Karpas-422 (cell line): ENCODE measurements at regions not wholly inside any gene's neighbourhood (a gene's known extent, or its start where the extent isn't known, plus 50 kb on each side); places are given as distances from the start of the nearest gene placed in this dataset.

Experiments
- DNase-seq: peaks from one replicate; pipeline ENCODE4 v3.0.0-alpha.2; 2015
- H2AFZ ChIP-seq: fragments of 200-600 bp; sonication (generic); 2 replicates; pipeline ENCODE4 v1.6.1; 2014; ENCODE audit warnings: antibody characterized with exemption, low read length, mixed read lengths
- H3K27ac ChIP-seq: fragments of 200-600 bp; sonication (generic); 2 replicates; pipeline ENCODE4 v1.5.1; 2014; ENCODE audit warnings: mild to moderate bottlenecking, low read length, moderate library complexity
- H3K27me3 ChIP-seq: fragments of 200-600 bp; sonication (generic); 2 replicates; pipeline ENCODE4 v1.6.1; 2014; ENCODE audit warnings: low read length, mixed read lengths
- H3K36me3 ChIP-seq: fragments of 200-600 bp; sonication (generic); 2 replicates; pipeline ENCODE4 v1.6.1; 2014; ENCODE audit warnings: low read length, mixed read lengths; ENCODE audit not compliant: insufficient read depth
- H3K4me1 ChIP-seq: fragments of 200-600 bp; sonication (generic); 2 replicates; pipeline ENCODE4 v1.6.1; 2014; ENCODE audit warnings: mild to moderate bottlenecking, low read length, mixed read lengths
- H3K4me2 ChIP-seq: fragments of 200-600 bp; sonication (generic); 2 replicates; pipeline ENCODE4 v1.6.1; 2014; ENCODE audit warnings: low read length, low read depth, mild to moderate bottlenecking; ENCODE audit not compliant: poor library complexity, severe bottlenecking
- H3K4me3 ChIP-seq: fragments of 200-600 bp; sonication (generic); 2 replicates; pipeline ENCODE4 v1.5.1; 2014; ENCODE audit warnings: mild to moderate bottlenecking, antibody characterized with exemption, low read length, mixed read lengths
- H3K79me2 ChIP-seq: fragments of 200-600 bp; sonication (generic); 2 replicates; pipeline ENCODE4 v1.6.1; 2014; ENCODE audit warnings: mild to moderate bottlenecking, low read length, mixed read lengths
- H3K9ac ChIP-seq: fragments of 200-600 bp; sonication (generic); 2 replicates; pipeline ENCODE4 v1.6.0; 2014; ENCODE audit warnings: low read length
- H3K9me2 ChIP-seq: fragments of 200-600 bp; sonication (generic), shearing (Covaris generic); replicated peaks from 2 replicates; pipeline ENCODE4 v1.6.0; 2014; ENCODE audit warnings: mild to moderate bottlenecking, low read length, moderate library complexity; ENCODE audit not compliant: insufficient read depth
- H3K9me3 ChIP-seq: fragments of 300-700, 200-600 bp; sonication (generic); 2 replicates; pipeline ENCODE4 v1.6.1; 2014; ENCODE audit warnings: low read length, mixed read lengths
- H4K20me1 ChIP-seq: fragments of 200-600 bp; sonication (generic); 2 replicates; pipeline ENCODE4 v1.6.1; 2014; ENCODE audit warnings: mild to moderate bottlenecking, antibody characterized with exemption, low read length, low read depth; ENCODE audit not compliant: insufficient read depth

- Histone ChIP-seq H3K4me3 (no peak overlapping the region), H3K9ac (no peak overlapping the region), H3K9me3 (no peaks in the 10 kb centered on the region), H3K27ac (no peak overlapping the region), H3K79me2 (no peaks in the 10 kb centered on the region), H3K4me1 (no peaks in the 10 kb centered on the region), H3K9me2 (no peaks in the 10 kb centered on the region), H3K4me2 (no peak overlapping the region), H3K27me3 (no peaks in the 10 kb centered on the region), H4K20me1 (no peaks in the 10 kb centered on the region), H3K36me3 (no peaks in the 10 kb centered on the region), H2AFZ (no peak overlapping the region)
- no peak for DNase-seq
Observed at GRCh38 chr10:47060356-47060755, 149.1 kb downstream of the PTPN20 start.

- DNase-seq: no peak
- H3K9me2 ChIP-seq: no peaks in the 10 kb centered on the region
- no peak overlapping the region for H2AFZ ChIP-seq
- H3K4me3 ChIP-seq: no peak overlapping the region
- no peak overlapping the region for H3K9ac ChIP-seq
- no peaks in the 10 kb centered on the region for H3K79me2 ChIP-seq
- H3K4me1 ChIP-seq: no peaks in the 10 kb centered on the region
- H3K4me2 ChIP-seq: no peak overlapping the region
- H3K27me3 ChIP-seq: no peaks in the 10 kb centered on the region
- no peaks in the 10 kb centered on the region for H3K36me3 ChIP-seq
- no peak overlapping the region for H3K27ac ChIP-seq
- no peaks in the 10 kb centered on the region for H3K9me3 ChIP-seq
- H4K20me1 ChIP-seq: no peaks in the 10 kb centered on the region
Observed at GRCh38 chr10:47060993-47061500, 149.8 kb downstream of the PTPN20 start.

GRCh38 chr10:47061776-47062175, 150.5 kb downstream of the PTPN20 start:
- Histone ChIP-seq H3K27me3 (no peaks in the 10 kb centered on the region), H2AFZ (no peak overlapping the region), H3K79me2 (no peaks in the 10 kb centered on the region), H3K27ac (no peak overlapping the region), H4K20me1 (no peaks in the 10 kb centered on the region), H3K9me3 (no peaks in the 10 kb centered on the region), H3K4me3 (no peak overlapping the region), H3K36me3 (no peaks in the 10 kb centered on the region), H3K4me2 (no peak overlapping the region), H3K4me1 (no peaks in the 10 kb centered on the region), H3K9ac (no peak overlapping the region), H3K9me2 (no peaks in the 10 kb centered on the region)
- no peak for DNase-seq

GRCh38 chr10:47062441-47063200, 151.4 kb downstream of the PTPN20 start:
- H3K79me2 ChIP-seq: no peaks in the 10 kb centered on the region
- H3K27me3 ChIP-seq: no peaks in the 10 kb centered on the region
- H4K20me1 ChIP-seq: no peaks in the 10 kb centered on the region
- no peaks in the 10 kb centered on the region for H3K4me1 ChIP-seq
- no peaks in the 10 kb centered on the region for H3K9me3 ChIP-seq
- no peaks in the 10 kb centered on the region for H3K36me3 ChIP-seq
- H2AFZ ChIP-seq: no peak overlapping the region
- no peaks in the 10 kb centered on the region for H3K9me2 ChIP-seq
- DNase-seq: no peak
- H3K4me3 ChIP-seq: no peak overlapping the region
- no peak overlapping the region for H3K9ac ChIP-seq
- H3K4me2 ChIP-seq: no peak overlapping the region
- no peak overlapping the region for H3K27ac ChIP-seq

GRCh38 chr10:47063858-47064257, 152.6 kb downstream of the PTPN20 start:
- DNase-seq: no peak
- no peaks in the 10 kb centered on the region for H3K36me3 ChIP-seq
- no peak overlapping the region for H3K27ac ChIP-seq
- H4K20me1 ChIP-seq: no peaks in the 10 kb centered on the region
- no peaks in the 10 kb centered on the region for H3K4me1 ChIP-seq
- H3K79me2 ChIP-seq: no peaks in the 10 kb centered on the region
- no peak overlapping the region for H3K4me2 ChIP-seq
- no peak overlapping the region for H2AFZ ChIP-seq
- no peak overlapping the region for H3K9ac ChIP-seq
- H3K27me3 ChIP-seq: no peaks in the 10 kb centered on the region
- no peaks in the 10 kb centered on the region for H3K9me2 ChIP-seq
- no peak overlapping the region for H3K4me3 ChIP-seq
- no peaks in the 10 kb centered on the region for H3K9me3 ChIP-seq

- H4K20me1 ChIP-seq: no peaks in the 10 kb centered on the region
- no peak overlapping the region for H3K4me3 ChIP-seq
- no peaks in the 10 kb centered on the region; the same call in 1 of the 2 replicates for H3K27me3 ChIP-seq
- H3K9me3 ChIP-seq: no peaks in the 10 kb centered on the region
- no peak overlapping the region for H3K4me2 ChIP-seq
- H3K9me2 ChIP-seq: no peaks in the 10 kb centered on the region
- no peak overlapping the region for H2AFZ ChIP-seq
- DNase-seq: no peak
- no peaks in the 10 kb centered on the region for H3K79me2 ChIP-seq
- H3K4me1 ChIP-seq: no peaks in the 10 kb centered on the region
- H3K27ac ChIP-seq: no peak overlapping the region
- H3K36me3 ChIP-seq: no peaks in the 10 kb centered on the region
- H3K9ac ChIP-seq: no peak overlapping the region
Observed at GRCh38 chr10:47065903-47066302, 154.7 kb downstream of the PTPN20 start.

GRCh38 chr10:47067949-47068940, 157.0 kb downstream of the PTPN20 start:
- H2AFZ ChIP-seq: no peak overlapping the region
- H3K79me2 ChIP-seq: no peaks in the 10 kb centered on the region
- H3K27me3 ChIP-seq: no peaks in the 10 kb centered on the region; the same call in 1 of the 2 replicates
- H3K36me3 ChIP-seq: no peaks in the 10 kb centered on the region
- no peak overlapping the region for H3K27ac ChIP-seq
- H3K9me2 ChIP-seq: no peaks in the 10 kb centered on the region
- no peaks in the 10 kb centered on the region for H3K9me3 ChIP-seq
- no peak for DNase-seq
- H3K4me3 ChIP-seq: no peak overlapping the region
- no peaks in the 10 kb centered on the region for H3K4me1 ChIP-seq
- H3K9ac ChIP-seq: no peak overlapping the region
- no peaks in the 10 kb centered on the region for H4K20me1 ChIP-seq
- no peak overlapping the region for H3K4me2 ChIP-seq

- Histone ChIP-seq H3K9me2 (no peaks in the 10 kb centered on the region), H3K36me3 (no peaks in the 10 kb centered on the region), H3K9ac (no peak overlapping the region), H3K4me2 (no peak overlapping the region), H3K27me3 (no peaks in the 10 kb centered on the region; the same call in 1 of the 2 replicates), H2AFZ (no peak overlapping the region), H3K4me3 (no peak overlapping the region), H3K4me1 (no peaks in the 10 kb centered on the region), H4K20me1 (no peaks in the 10 kb centered on the region), H3K27ac (no peak overlapping the region), H3K9me3 (no peaks in the 10 kb centered on the region), H3K79me2 (no peaks in the 10 kb centered on the region)
- DNase-seq: no peak
Observed at GRCh38 chr10:47070541-47070940, 159.3 kb downstream of the PTPN20 start.
